ENCODE measurements at regions not wholly inside any gene's neighbourhood (a gene's known extent, or its start where the extent isn't known, plus 50 kb on each side); places are given as distances from the start of the nearest gene placed in this dataset.
A peak's percentile ranks its signal among the peaks of the same experiment; 100 is the strongest.

GRCh38 chr4:159002950-159003349, 99.9 kb upstream of the RAPGEF2 start:
- no peak for DNase-seq (ENCODE audit: extremely low read depth in 1 of 11, low read depth in 9 of 11, low spot score in 4 of 11)

- no peak for DNase-seq (ENCODE audit: extremely low read depth in 1 of 11, low read depth in 9 of 11, low spot score in 4 of 11)
Measured at GRCh38 chr4:159003420-159004253, 99.2 kb upstream of the RAPGEF2 start.

DNA sequence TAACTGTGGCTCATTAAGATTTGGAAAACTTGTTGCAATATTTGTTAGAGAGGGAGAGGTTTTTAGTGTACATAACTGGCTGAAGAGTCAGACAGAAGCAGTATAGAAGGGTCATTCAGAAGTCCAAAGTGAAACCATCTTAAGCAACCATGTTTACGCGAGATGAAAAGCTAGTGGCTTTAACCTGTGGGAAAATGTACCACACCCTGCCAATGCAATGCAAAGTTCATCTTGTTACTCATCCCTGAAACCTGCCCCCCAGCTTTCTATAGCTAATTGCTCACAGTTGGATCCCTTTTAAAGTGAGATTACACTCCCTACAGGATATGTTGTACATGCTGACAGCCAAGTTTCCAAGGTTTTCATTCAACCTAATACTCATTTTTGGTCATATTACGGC, 96.7 kb upstream of the RAPGEF2 start:
- no peak for DNase-seq (ENCODE audit: extremely low read depth in 1 of 11, low read depth in 9 of 11, low spot score in 4 of 11)

- DNase-seq (ENCODE audit: extremely low read depth in 1 of 11, low read depth in 9 of 11, low spot score in 4 of 11), result no peak
Measured at GRCh38 chr4:159008671-159009070, 94.2 kb upstream of the RAPGEF2 start.

- DNase-seq (ENCODE audit: extremely low read depth in 1 of 11, low read depth in 9 of 11, low spot score in 4 of 11), result no peak
Measured at GRCh38 chr4:159009521-159009920, 93.4 kb upstream of the RAPGEF2 start.

DNA sequence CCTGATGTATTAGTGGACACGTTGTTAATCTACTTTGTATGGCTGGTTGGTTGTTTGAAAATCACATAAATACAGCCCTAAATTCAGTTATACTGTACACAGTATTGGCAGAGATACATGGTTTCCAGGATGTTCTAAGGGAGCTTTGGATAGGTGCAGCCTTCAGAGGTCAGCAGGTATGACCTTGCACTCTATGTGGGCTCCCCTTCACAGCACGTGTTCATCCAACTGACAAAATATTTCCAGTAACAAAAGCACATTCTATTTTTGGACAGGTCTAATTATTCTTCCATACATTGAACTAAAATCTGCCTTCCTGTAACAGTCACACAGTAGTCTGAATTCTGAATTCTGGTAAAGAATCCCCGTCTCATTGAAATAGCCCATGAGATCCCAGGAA, 92.8 kb upstream of the RAPGEF2 start:
- no peak for DNase-seq (ENCODE audit: extremely low read depth in 1 of 11, low read depth in 9 of 11, low spot score in 4 of 11)

DNA sequence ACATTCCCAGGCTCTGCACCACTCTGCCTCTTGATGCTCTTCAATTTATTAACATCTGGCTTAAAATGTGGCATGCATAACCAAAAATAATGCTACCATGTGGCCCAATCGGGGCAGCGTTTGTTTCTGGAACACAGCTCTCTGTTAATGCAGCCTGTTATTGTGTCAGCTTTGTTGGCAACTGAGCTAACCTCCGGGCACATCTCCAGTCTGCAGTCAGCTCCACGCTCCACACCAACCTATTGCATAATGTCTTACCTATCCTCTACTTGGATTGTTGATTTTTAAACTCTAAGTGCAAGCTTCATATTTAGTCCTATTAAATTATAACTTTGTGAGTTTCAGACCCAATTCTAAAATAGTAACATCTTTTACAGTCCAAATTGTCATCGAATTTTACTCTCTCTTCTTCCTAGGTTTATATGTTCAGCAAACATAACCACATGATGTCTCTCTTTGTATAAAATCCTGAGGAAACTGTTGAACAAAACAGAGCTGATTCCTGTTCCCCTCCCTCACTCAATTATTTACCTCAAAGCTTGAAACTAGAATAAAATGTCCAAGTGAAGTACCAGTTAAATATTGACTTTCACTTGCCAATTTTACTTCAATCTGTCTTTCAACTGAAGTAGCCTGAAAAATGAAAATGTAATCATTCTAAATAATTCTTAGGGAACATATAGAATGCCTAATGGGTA, 92.2 kb upstream of the RAPGEF2 start:
- no peak for DNase-seq (ENCODE audit: extremely low read depth in 1 of 11, low read depth in 9 of 11, low spot score in 4 of 11)

DNA sequence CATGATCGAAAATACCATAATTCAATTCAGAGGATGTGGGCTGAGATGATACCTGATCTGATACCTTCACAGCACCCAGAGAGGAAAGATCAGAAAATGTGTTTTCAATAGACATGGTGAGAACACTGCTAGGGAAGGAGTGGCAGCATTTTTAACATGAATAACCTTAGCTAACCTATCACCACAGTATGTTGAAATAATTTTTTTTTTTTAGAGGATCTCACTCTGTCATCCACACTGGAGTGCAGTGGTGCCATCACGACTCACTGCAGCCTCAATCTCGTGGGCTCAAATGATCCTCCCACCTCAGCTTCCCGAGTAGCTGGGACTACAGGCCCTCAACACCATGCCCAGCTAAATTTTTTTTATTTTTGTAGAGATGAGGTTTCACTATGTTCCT, 90.5 kb upstream of the RAPGEF2 start:
- DNase-seq (ENCODE audit: extremely low read depth in 1 of 11, low read depth in 9 of 11, low spot score in 4 of 11), result no peak

DNA sequence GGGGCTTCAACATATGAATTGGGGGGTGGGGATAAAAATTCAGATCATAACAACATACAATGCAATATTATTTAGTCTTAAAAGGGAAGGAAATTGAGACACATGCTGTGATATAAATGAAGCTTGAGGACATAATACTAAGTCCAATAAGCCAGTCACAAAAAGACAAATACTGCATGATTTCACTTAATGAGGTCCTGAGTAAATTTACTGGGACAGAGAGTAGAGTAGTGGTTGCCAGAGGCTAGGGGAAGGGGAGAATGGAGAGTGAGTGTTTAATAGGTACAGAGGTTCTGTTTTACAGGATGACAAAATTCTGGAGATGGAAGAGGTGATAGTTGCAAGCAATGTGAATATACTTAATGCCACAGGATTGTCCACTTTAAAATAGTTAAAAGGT, 89.2 kb upstream of the RAPGEF2 start:
- DNase-seq (ENCODE audit: extremely low read depth in 1 of 11, low read depth in 9 of 11, low spot score in 4 of 11), result no peak

GRCh38 chr4:159014859-159015258, 88.0 kb upstream of the RAPGEF2 start:
- no peak for DNase-seq (ENCODE audit: extremely low read depth in 1 of 11, low read depth in 9 of 11, low spot score in 4 of 11)

DNA sequence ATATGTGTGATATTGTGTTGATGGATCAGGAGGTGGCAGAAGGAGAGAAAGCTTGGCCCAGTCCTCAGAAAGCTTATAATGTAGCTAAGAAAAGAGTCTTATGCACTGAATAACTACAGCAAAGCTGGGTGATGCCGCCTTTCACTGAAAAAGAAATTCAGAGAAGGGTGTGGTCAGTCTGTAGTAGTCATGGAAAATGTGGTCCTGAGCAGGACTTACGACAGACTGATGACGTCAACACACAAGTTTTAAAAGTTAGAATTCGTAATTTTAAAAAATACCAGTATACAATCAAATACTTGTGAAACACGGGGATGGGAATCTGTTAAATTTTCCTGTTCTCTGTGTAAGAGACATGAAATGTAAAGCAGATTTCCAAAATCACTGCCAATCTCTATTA, 87.0 kb upstream of the RAPGEF2 start:
- no peak for DNase-seq (ENCODE audit: extremely low read depth in 1 of 11, low read depth in 9 of 11, low spot score in 4 of 11)

DNA sequence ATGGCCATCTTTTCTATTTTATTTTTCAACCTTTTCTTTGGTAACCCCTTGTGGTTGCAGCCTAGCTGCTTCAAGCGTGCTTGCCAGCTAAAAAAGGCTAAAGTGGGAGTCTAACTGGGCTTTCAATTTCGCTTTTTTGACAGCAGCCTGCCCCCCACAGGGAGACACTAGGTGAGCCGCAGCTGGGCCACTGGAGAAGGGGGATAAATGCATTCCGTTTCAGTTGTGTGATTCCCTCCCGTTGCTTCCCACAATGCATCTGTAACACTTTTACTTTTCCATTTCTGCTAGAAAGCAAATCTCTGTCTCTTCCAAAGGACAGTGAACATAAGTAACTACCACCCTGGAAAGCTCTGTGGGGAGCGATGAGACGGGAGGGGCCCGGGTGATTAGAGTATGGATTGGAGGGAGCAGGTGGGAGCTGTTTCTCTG, 86.3 kb upstream of the RAPGEF2 start:
- DNase-seq (ENCODE audit: extremely low read depth in 1 of 11, low read depth in 9 of 11, low spot score in 4 of 11), result peak in 9 of 11 donors; percentile 21 to 39 (median 33)

- DNase-seq (ENCODE audit: extremely low read depth in 1 of 11, low read depth in 9 of 11, low spot score in 4 of 11), result no peak
Measured at GRCh38 chr4:159017323-159018026, 85.4 kb upstream of the RAPGEF2 start.

- DNase-seq (ENCODE audit: extremely low read depth in 1 of 11, low read depth in 9 of 11, low spot score in 4 of 11), result no peak
Measured at GRCh38 chr4:159018062-159018629, 84.7 kb upstream of the RAPGEF2 start.

GRCh38 chr4:159019356-159019755, 83.5 kb upstream of the RAPGEF2 start:
- DNase-seq (ENCODE audit: extremely low read depth in 1 of 11, low read depth in 9 of 11, low spot score in 4 of 11), result no peak

GRCh38 chr4:159021597-159022385, 81.1 kb upstream of the RAPGEF2 start:
- DNase-seq (ENCODE audit: extremely low read depth in 1 of 11, low read depth in 9 of 11, low spot score in 4 of 11), result no peak

GRCh38 chr4:159023741-159024140, 79.1 kb upstream of the RAPGEF2 start:
- no peak for DNase-seq (ENCODE audit: extremely low read depth in 1 of 11, low read depth in 9 of 11, low spot score in 4 of 11)

DNA sequence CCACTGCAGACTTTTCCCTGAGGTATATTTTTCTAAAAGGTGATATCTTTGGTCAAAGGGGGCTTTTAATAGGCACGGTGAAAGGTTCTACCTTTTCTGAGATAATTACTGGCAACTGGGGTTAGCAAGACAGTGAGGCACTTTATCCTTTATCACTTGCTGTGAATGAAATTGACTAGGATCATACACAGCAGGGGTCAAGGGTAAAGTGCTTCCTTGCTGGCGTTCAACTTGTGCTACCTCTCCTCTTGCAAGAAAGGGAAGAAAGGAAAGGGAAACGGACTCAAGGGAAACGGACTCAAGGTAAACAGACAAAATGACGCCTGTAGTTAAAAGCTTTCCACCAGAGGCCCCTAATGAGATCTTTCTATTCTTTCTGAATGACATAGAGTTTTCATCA, 78.6 kb upstream of the RAPGEF2 start:
- no peak for DNase-seq (ENCODE audit: extremely low read depth in 1 of 11, low read depth in 9 of 11, low spot score in 4 of 11)

GRCh38 chr4:159024828-159025227, 78.1 kb upstream of the RAPGEF2 start:
- DNase-seq (ENCODE audit: extremely low read depth in 1 of 11, low read depth in 9 of 11, low spot score in 4 of 11), result no peak

Measured in renal cortex interstitium (tissue), 11 donors.